ENCODE measurements at regions not wholly inside any gene's neighbourhood (a gene's known extent, or its start where the extent isn't known, plus 50 kb on each side); places are given as distances from the start of the nearest gene placed in this dataset.

- H2AFZ ChIP-seq (ENCODE audit: low read length) = no peak overlapping the region
- no peaks in the 10 kb centered on the region for H3K79me2 ChIP-seq (ENCODE audit: insufficient read depth, low read length)
- no peak overlapping the region for H3K9ac ChIP-seq (ENCODE audit: low read length)
- H3K4me3 ChIP-seq (ENCODE audit: low read depth, low read length, poor library complexity, severe bottlenecking) = no peak overlapping the region
- H3K9me2 ChIP-seq (ENCODE audit: low read depth, low read length) = no peaks in the 10 kb centered on the region
- peaks cover 10% of the 10 kb centered on the region for H3K4me1 ChIP-seq (ENCODE audit: insufficient read depth, low read length, severe bottlenecking)
- TF ChIP-seq, protein P1, sequence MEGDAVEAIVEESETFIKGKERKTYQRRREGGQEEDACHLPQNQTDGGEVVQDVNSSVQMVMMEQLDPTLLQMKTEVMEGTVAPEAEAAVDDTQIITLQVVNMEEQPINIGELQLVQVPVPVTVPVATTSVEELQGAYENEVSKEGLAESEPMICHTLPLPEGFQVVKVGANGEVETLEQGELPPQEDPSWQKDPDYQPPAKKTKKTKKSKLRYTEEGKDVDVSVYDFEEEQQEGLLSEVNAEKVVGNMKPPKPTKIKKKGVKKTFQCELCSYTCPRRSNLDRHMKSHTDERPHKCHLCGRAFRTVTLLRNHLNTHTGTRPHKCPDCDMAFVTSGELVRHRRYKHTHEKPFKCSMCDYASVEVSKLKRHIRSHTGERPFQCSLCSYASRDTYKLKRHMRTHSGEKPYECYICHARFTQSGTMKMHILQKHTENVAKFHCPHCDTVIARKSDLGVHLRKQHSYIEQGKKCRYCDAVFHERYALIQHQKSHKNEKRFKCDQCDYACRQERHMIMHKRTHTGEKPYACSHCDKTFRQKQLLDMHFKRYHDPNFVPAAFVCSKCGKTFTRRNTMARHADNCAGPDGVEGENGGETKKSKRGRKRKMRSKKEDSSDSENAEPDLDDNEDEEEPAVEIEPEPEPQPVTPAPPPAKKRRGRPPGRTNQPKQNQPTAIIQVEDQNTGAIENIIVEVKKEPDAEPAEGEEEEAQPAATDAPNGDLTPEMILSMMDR (IDR thresholded peaks at IDR 0.05; ENCODE audit: low read length) = no peak
- TF ChIP-seq EZH2 (IDR thresholded peaks at IDR 0.05; ENCODE audit: borderline replicate concordance, low read length) = no peak
- H3F3A ChIP-seq (ENCODE audit: insufficient read depth, low read length) = 0 out of 2 replicates have a peak, but pooled peaks cover 2% of the 10 kb centered on the region
- no peaks in the 10 kb centered on the region for H4K20me1 ChIP-seq (ENCODE audit: insufficient read depth, low read length)
- H3K36me3 ChIP-seq (ENCODE audit: insufficient read depth, low read length) = no peaks in the 10 kb centered on the region
- no peak overlapping the region for H3K27ac ChIP-seq (ENCODE audit: low read depth, low read length, poor library complexity, severe bottlenecking)
- H3K9me3 ChIP-seq (ENCODE audit: low read length) = no peaks in the 10 kb centered on the region
- no peak overlapping the region for H3K4me2 ChIP-seq (ENCODE audit: low read length)
- H3K27me3 ChIP-seq (ENCODE audit: insufficient read depth, low read length) = no peaks in the 10 kb centered on the region
These were observed 179.5 kb downstream of the REEP3 start for GRCh38 chr10:63700631-63701156.

- no peaks in the 10 kb centered on the region for H3K9me3 ChIP-seq (ENCODE audit: low read length)
- no peak for TF ChIP-seq EZH2 (IDR thresholded peaks at IDR 0.05; ENCODE audit: borderline replicate concordance, low read length)
- TF ChIP-seq, protein P1 (IDR thresholded peaks at IDR 0.05; ENCODE audit: low read length) = no peak
- no peaks in the 10 kb centered on the region for H3K79me2 ChIP-seq (ENCODE audit: insufficient read depth, low read length)
- H3K4me1 ChIP-seq (ENCODE audit: insufficient read depth, low read length, severe bottlenecking) = peaks cover 10% of the 10 kb centered on the region
- no peaks in the 10 kb centered on the region for H4K20me1 ChIP-seq (ENCODE audit: insufficient read depth, low read length)
- no peak overlapping the region for H2AFZ ChIP-seq (ENCODE audit: low read length)
- 0 out of 2 replicates have a peak, but pooled peaks cover 2% of the 10 kb centered on the region for H3F3A ChIP-seq (ENCODE audit: insufficient read depth, low read length)
- no peaks in the 10 kb centered on the region for H3K9me2 ChIP-seq (ENCODE audit: low read depth, low read length)
- no peak overlapping the region for H3K4me3 ChIP-seq (ENCODE audit: low read depth, low read length, poor library complexity, severe bottlenecking)
- no peaks in the 10 kb centered on the region for H3K36me3 ChIP-seq (ENCODE audit: insufficient read depth, low read length)
- no peak overlapping the region for H3K27ac ChIP-seq (ENCODE audit: low read depth, low read length, poor library complexity, severe bottlenecking)
- H3K9ac ChIP-seq (ENCODE audit: low read length) = no peak overlapping the region
- H3K4me2 ChIP-seq (ENCODE audit: low read length) = no peak overlapping the region
- no peaks in the 10 kb centered on the region for H3K27me3 ChIP-seq (ENCODE audit: insufficient read depth, low read length)
These were observed 180.9 kb downstream of the REEP3 start for GRCh38 chr10:63702092-63702491.

DNA sequence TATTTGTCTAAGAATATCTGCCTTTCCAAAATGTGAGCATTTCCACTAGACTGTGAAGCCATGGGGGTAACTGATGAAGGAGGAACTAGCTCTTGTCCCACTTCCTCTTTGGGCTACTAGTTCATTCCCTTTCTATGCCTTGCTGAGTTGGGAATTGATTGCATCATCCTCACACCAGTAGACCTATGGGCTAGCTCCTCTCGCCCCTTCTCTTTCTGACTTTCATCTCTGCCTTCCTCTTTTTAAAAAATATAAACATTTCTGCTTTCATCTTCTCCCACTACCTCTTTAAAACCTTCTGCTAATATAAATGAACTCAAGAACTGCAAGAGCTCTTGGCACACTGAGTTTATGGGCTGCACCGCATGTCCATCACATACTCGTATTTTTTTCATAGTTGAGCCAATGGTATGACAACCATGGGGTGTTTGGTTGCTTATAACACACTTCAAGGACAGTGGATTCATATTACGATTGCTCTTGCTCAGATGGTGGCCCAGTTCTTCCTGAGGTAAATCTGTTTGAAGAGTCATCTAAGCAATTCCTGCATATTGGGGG, 182.0 kb downstream of the REEP3 start:
- no peak overlapping the region for H2AFZ ChIP-seq (ENCODE audit: low read length)
- H3K4me2 ChIP-seq (ENCODE audit: low read length) = no peak overlapping the region
- H3K27ac ChIP-seq (ENCODE audit: low read depth, low read length, poor library complexity, severe bottlenecking) = no peak overlapping the region
- TF ChIP-seq, protein P1 (IDR thresholded peaks at IDR 0.05; ENCODE audit: low read length) = no peak
- TF ChIP-seq EZH2 (IDR thresholded peaks at IDR 0.05; ENCODE audit: borderline replicate concordance, low read length) = no peak
- no peaks in the 10 kb centered on the region for H3K27me3 ChIP-seq (ENCODE audit: insufficient read depth, low read length)
- H3K4me3 ChIP-seq (ENCODE audit: low read depth, low read length, poor library complexity, severe bottlenecking) = no peak overlapping the region
- 0 out of 2 replicates have a peak, but pooled peaks cover 2% of the 10 kb centered on the region for H3F3A ChIP-seq (ENCODE audit: insufficient read depth, low read length)
- no peaks in the 10 kb centered on the region for H3K79me2 ChIP-seq (ENCODE audit: insufficient read depth, low read length)
- H4K20me1 ChIP-seq (ENCODE audit: insufficient read depth, low read length) = no peaks in the 10 kb centered on the region
- no peak overlapping the region for H3K9ac ChIP-seq (ENCODE audit: low read length)
- H3K36me3 ChIP-seq (ENCODE audit: insufficient read depth, low read length) = no peaks in the 10 kb centered on the region
- no peaks in the 10 kb centered on the region for H3K9me3 ChIP-seq (ENCODE audit: low read length)
- no peaks in the 10 kb centered on the region for H3K9me2 ChIP-seq (ENCODE audit: low read depth, low read length)
- peaks cover 10% of the 10 kb centered on the region for H3K4me1 ChIP-seq (ENCODE audit: insufficient read depth, low read length, severe bottlenecking)
